KMS-11 (cell line): ENCODE measurements at regions not wholly inside any gene's neighbourhood (a gene's known extent, or its start where the extent isn't known, plus 50 kb on each side); places are given as distances from the start of the nearest gene placed in this dataset.

ENCODE experiments used
- H2AFZ ChIP-seq: fragments of 200-600 bp; sonication (generic); 2 replicates; pipeline ENCODE4 v1.6.1; 2016; ENCODE audit warnings: antibody characterized with exemption, mixed run types, low read depth
- H3K27ac ChIP-seq: fragments of 200-600 bp; sonication (generic); 2 replicates; pipeline ENCODE4 v1.6.1; 2016; ENCODE audit warnings: mild to moderate bottlenecking, mixed run types
- H3K27me3 ChIP-seq: fragments of 200-600 bp; sonication (generic); 2 replicates; pipeline ENCODE4 v1.6.1; 2017; ENCODE audit warnings: mild to moderate bottlenecking, low read depth, mixed run types, moderate library complexity; ENCODE audit not compliant: insufficient read depth
- H3K36me3 ChIP-seq: fragments of 200-600 bp; sonication (generic); 2 replicates; pipeline ENCODE4 v1.6.1; 2017; ENCODE audit warnings: mild to moderate bottlenecking, mixed run types; ENCODE audit not compliant: insufficient read depth
- H3K4me1 ChIP-seq: fragments of 200-600 bp; sonication (generic); 2 replicates; pipeline ENCODE4 v1.6.1; 2016; ENCODE audit warnings: mild to moderate bottlenecking, low read depth, mixed run types; ENCODE audit not compliant: poor library complexity, severe bottlenecking
- H3K4me2 ChIP-seq: fragments of 200-600 bp; sonication (generic); 2 replicates; pipeline ENCODE4 v1.7.0; 2016; ENCODE audit warnings: mild to moderate bottlenecking, mixed run types
- H3K4me3 ChIP-seq: fragments of 200-600 bp; sonication (generic); IDR thresholded peaks from 2 replicates; pipeline ENCODE4 v1.6.1; 2017; ENCODE audit warnings: low read depth, low read length, mixed read lengths; ENCODE audit not compliant: insufficient read depth
- H3K79me2 ChIP-seq: fragments of 200-600 bp; sonication (generic); 2 replicates; pipeline ENCODE4 v1.6.1; 2016; ENCODE audit warnings: low read depth, mixed run types; ENCODE audit not compliant: insufficient read depth
- H3K9ac ChIP-seq: fragments of 200-600 bp; sonication (generic); 2 replicates; pipeline ENCODE4 v1.6.1; 2016; ENCODE audit warnings: mild to moderate bottlenecking, mixed run types
- H4K20me1 ChIP-seq: fragments of 200-600 bp; sonication (generic); 2 replicates; pipeline ENCODE4 v1.6.1; 2016; ENCODE audit warnings: mild to moderate bottlenecking, mixed run types; ENCODE audit not compliant: insufficient read depth
- CTCF ChIP-seq: fragments of 200-600 bp; sonication (generic); conservative IDR thresholded peaks from 2 replicates; pipeline ENCODE4 v1.6.1; 2017; ENCODE audit warnings: low read depth, mild to moderate bottlenecking, antibody characterized with exemption, low read length, moderate library complexity, mixed read lengths

GRCh38 chr18:47520263-47520662 is 268.8 kb upstream of the SKOR2 start:
- H3K79me2 ChIP-seq: no peaks in the 10 kb centered on the region
- no peak for TF ChIP-seq CTCF

GRCh38 chr18:47519706-47520105 is 268.2 kb upstream of the SKOR2 start:
- H3K4me3 ChIP-seq: no peak overlapping the region
- H3K27me3 ChIP-seq: no peaks in the 10 kb centered on the region
- no peak for TF ChIP-seq CTCF
- no peak overlapping the region for H3K27ac ChIP-seq
- no peaks in the 10 kb centered on the region for H3K79me2 ChIP-seq
- H3K9ac ChIP-seq: no peak overlapping the region
- H3K36me3 ChIP-seq: no peaks in the 10 kb centered on the region
- no peaks in the 10 kb centered on the region for H4K20me1 ChIP-seq
- H3K4me1 ChIP-seq: no peaks in the 10 kb centered on the region
- no peak overlapping the region for H3K4me2 ChIP-seq
- no peak overlapping the region for H2AFZ ChIP-seq

More at GRCh38 chr18:47520263-47520662, 268.8 kb upstream of the SKOR2 start:
- no peaks in the 10 kb centered on the region for H4K20me1 ChIP-seq
- H3K9ac ChIP-seq: no peak overlapping the region
- no peak overlapping the region for H3K4me2 ChIP-seq
- no peak overlapping the region for H3K27ac ChIP-seq
- no peaks in the 10 kb centered on the region for H3K27me3 ChIP-seq
- no peaks in the 10 kb centered on the region for H3K36me3 ChIP-seq
- no peak overlapping the region for H3K4me3 ChIP-seq
- no peak overlapping the region for H2AFZ ChIP-seq
- no peaks in the 10 kb centered on the region for H3K4me1 ChIP-seq

GRCh38 chr18:47519277-47519676 is 267.8 kb upstream of the SKOR2 start:
- H3K9ac ChIP-seq: no peak overlapping the region
- TF ChIP-seq CTCF: no peak

GRCh38 chr18:47513614-47514013 is 262.2 kb upstream of the SKOR2 start:
- Histone ChIP-seq H3K4me1 (no peaks in the 10 kb centered on the region), H3K79me2 (no peaks in the 10 kb centered on the region), H3K27ac (no peak overlapping the region), H2AFZ (no peak overlapping the region), H3K4me3 (no peak overlapping the region), H3K9ac (no peak overlapping the region), H3K4me2 (no peak overlapping the region), H3K27me3 (no peaks in the 10 kb centered on the region), H4K20me1 (no peaks in the 10 kb centered on the region), H3K36me3 (no peaks in the 10 kb centered on the region)
- TF ChIP-seq CTCF: no peak

More at GRCh38 chr18:47519277-47519676, 267.8 kb upstream of the SKOR2 start:
- no peaks in the 10 kb centered on the region for H3K27me3 ChIP-seq
- no peak overlapping the region for H3K4me2 ChIP-seq
- no peak overlapping the region for H2AFZ ChIP-seq
- H3K79me2 ChIP-seq: no peaks in the 10 kb centered on the region
- no peak overlapping the region for H3K4me3 ChIP-seq
- no peaks in the 10 kb centered on the region for H3K36me3 ChIP-seq
- no peaks in the 10 kb centered on the region for H3K4me1 ChIP-seq
- no peak overlapping the region for H3K27ac ChIP-seq
- no peaks in the 10 kb centered on the region for H4K20me1 ChIP-seq
